Spleen (tissue), 11 donors: ENCODE measurements at regions not wholly inside any gene's neighbourhood (a gene's known extent, or its start where the extent isn't known, plus 50 kb on each side); places are given as distances from the start of the nearest gene placed in this dataset.

ENCODE experiments used
- DNase-seq: peaks from one replicate; pipeline ENCODE4 v3.0.0-alpha.2; 2020
- H3K27ac ChIP-seq, 8 donors: fragments of 200-600 bp; sonication (generic) in 7 of 8; 1 replicate in 4 of 8; 2 replicates in 4 of 8; pipeline versions ENCODE4 v1.5.0 to v1.8.0; 2016 to 2021; ENCODE audit warnings: inconsistent platforms in 4 of 8, mild to moderate bottlenecking in 4 of 8, moderate library complexity in 1 of 8
- H3K27me3 ChIP-seq, 7 donors: fragments of 200-600 bp; sonication (generic) in 6 of 7; replicated peaks in 1 of 7; 1 replicate in 4 of 7; 2 replicates in 3 of 7; pipeline versions ENCODE4 v1.5.0 to v1.8.0; 2016 to 2021; ENCODE audit warnings: inconsistent platforms in 3 of 7, mild to moderate bottlenecking in 1 of 7
- H3K36me3 ChIP-seq, 6 donors: fragments of 200-600 bp; sonication (generic) in 5 of 6; 1 replicate in 4 of 6; 2 replicates in 2 of 6; pipeline versions ENCODE4 v1.5.0 to v1.8.0; 2016 to 2021; ENCODE audit warnings: inconsistent platforms in 2 of 6
- H3K4me1 ChIP-seq, 6 donors: fragments of 200-600 bp; sonication (generic) in 5 of 6; 1 replicate in 3 of 6; 2 replicates in 3 of 6; pipeline versions ENCODE4 v1.5.0 to v1.8.0; 2016 to 2021; ENCODE audit warnings: inconsistent platforms in 3 of 6
- H3K4me3 ChIP-seq, 8 donors: fragments of 200-600 bp; sonication (generic) in 7 of 8; 1 replicate in 4 of 8; 2 replicates in 4 of 8; pipeline versions ENCODE4 v1.5.0 to v1.8.0; 2016 to 2021; ENCODE audit warnings: inconsistent platforms in 4 of 8, mild to moderate bottlenecking in 4 of 8, moderate library complexity in 2 of 8
- H3K9me3 ChIP-seq, 8 donors: fragments of 200-600 bp; sonication (generic) in 7 of 8; 1 replicate in 4 of 8; 2 replicates in 4 of 8; pipeline versions ENCODE4 v1.5.0 to v1.8.0; 2016 to 2021; ENCODE audit warnings: inconsistent platforms in 4 of 8
- CTCF ChIP-seq, 11 experiments: fragments of 200-600 bp in 7 of 11; fragments of 450-650 bp in 4 of 11; sonication (generic) in 4 of 11; IDR thresholded peaks in 8 of 11; conservative IDR thresholded peaks in 3 of 11; 1 replicate in 7 of 11; 2 replicates in 4 of 11; pipeline versions ENCODE4 v1.4.0 to v1.8.0; 2016 to 2021; ENCODE audit warnings: antibody characterized with exemption in 11 of 11, inconsistent platforms in 4 of 11, mild to moderate bottlenecking in 1 of 11
- POLR2A ChIP-seq, 3 donors: fragments of 450-650 bp; IDR thresholded peaks; one replicate each; pipeline ENCODE4 v1.5.1; 2017; ENCODE audit warnings: antibody characterized with exemption in 3 of 3, mild to moderate bottlenecking in 1 of 3
- POLR2AphosphoS5 ChIP-seq, 3 donors: sonication (generic); formaldehyde crosslinking; IDR thresholded peaks; one replicate each; pipeline ENCODE4 v1.5.1; 2017; ENCODE audit warnings: antibody characterized with exemption in 3 of 3
- WGBS, 5 donors: extraction: QIAGEN DNeasy Blood & Tissue Kit in 3 of 5; methylation state at CpG; one replicate each; pipeline versions ENCODE4 v1.1.5 to v1.1.7; 2013 to 2018; 5-methylcytosine and 5-hydroxymethylcytosine counted together
- intact Hi-C: fragments of 100-400 bp; cut with DNase I; formaldehyde crosslinking; loops from one replicate; pipeline ENCODE4 v1.15.0; 2023; ENCODE audit warnings: low total_unique reads
- donor health status: healthy with polysubstance abuse.
- donor health status: DM: no; HTN: no; CAD: no; lungs with moderate emphysema.
- donor health status: DM: no; HTN: no; CAD: no.
- donor health status: Bipolar disorder and iron deficiency.
- donor health status: healthy.
- donor health status: DM: no; HTN: no; CAD: no.
- donor health status: DM: yes; HTN: yes; CAD: no.

GRCh38 chr14:106681161-106681560 is 1154.8 kb downstream of the TMEM121 start:
- WGBS, 5 donors, result 79 to 89% (median 87%) methylated on average over 8 of the region's 8 CpGs

GRCh38 chr14:106681568-106681967 is 1155.2 kb downstream of the TMEM121 start:
- Histone ChIP-seq H3K4me3 (no peak overlapping the region), H3K27me3 (peaks cover 0 to 25% (median 0%) of the 10 kb centered on the region in 7 donors), H3K27ac (no peak overlapping the region), H3K36me3 (no peaks in the 10 kb centered on the region), H3K9me3 (no peaks in the 10 kb centered on the region), H3K4me1 (no peaks in the 10 kb centered on the region)
- TF ChIP-seq POLR2AphosphoS5 (IDR thresholded peaks at IDR 0.05), result no peak
- peak in 1 of 11 experiments; percentile 30 for TF ChIP-seq CTCF (IDR thresholded peaks at IDR 0.05 in 8 of 11, conservative IDR thresholded peaks at IDR 0.05 in 3 of 11)
- TF ChIP-seq POLR2A (IDR thresholded peaks at IDR 0.05), result no peak
- WGBS, 5 donors, result 32 to 45% (median 41%) methylated on average over 2 of the region's 2 CpGs
- intact Hi-C loops, result no loop called here
- DNase-seq, result no peak

More at GRCh38 chr14:106681161-106681560, 1154.8 kb downstream of the TMEM121 start:
- TF ChIP-seq POLR2AphosphoS5 (IDR thresholded peaks at IDR 0.05) (no peak), POLR2A (IDR thresholded peaks at IDR 0.05) (no peak), CTCF (IDR thresholded peaks at IDR 0.05 in 8 of 11, conservative IDR thresholded peaks at IDR 0.05 in 3 of 11) (no peak)
- no peak for DNase-seq
- intact Hi-C loops, result no loop called here
- Histone ChIP-seq H3K9me3 (no peaks in the 10 kb centered on the region), H3K27me3 (peaks cover 0 to 21% (median 0%) of the 10 kb centered on the region in 7 donors), H3K27ac (no peak overlapping the region), H3K4me1 (no peaks in the 10 kb centered on the region), H3K4me3 (no peak overlapping the region), H3K36me3 (no peaks in the 10 kb centered on the region)

- peaks cover 0 to 24% (median 0%) of the 10 kb centered on the region in 7 donors for H3K27me3 ChIP-seq
- intact Hi-C loops, result no loop called here
- no peak overlapping the region for H3K27ac ChIP-seq
- WGBS, 5 donors, result 58 to 98% (median 84%) methylated on average over 4 of the region's 4 CpGs
- no peak overlapping the region for H3K4me3 ChIP-seq
- no peaks in the 10 kb centered on the region for H3K9me3 ChIP-seq
- H3K36me3 ChIP-seq, result no peaks in the 10 kb centered on the region
- no peak for DNase-seq
- TF ChIP-seq POLR2AphosphoS5 (IDR thresholded peaks at IDR 0.05), result no peak
- no peak for TF ChIP-seq CTCF (IDR thresholded peaks at IDR 0.05 in 8 of 11, conservative IDR thresholded peaks at IDR 0.05 in 3 of 11)
- no peak for TF ChIP-seq POLR2A (IDR thresholded peaks at IDR 0.05)
- no peaks in the 10 kb centered on the region for H3K4me1 ChIP-seq
Observed at GRCh38 chr14:106683631-106684030, 1157.2 kb downstream of the TMEM121 start.

- no peaks in the 10 kb centered on the region for H3K36me3 ChIP-seq
- H3K4me3 ChIP-seq, result no peak overlapping the region
- peaks cover 0 to under 1% (median 0%) of the 10 kb centered on the region in 8 donors for H3K9me3 ChIP-seq
- no peak for TF ChIP-seq CTCF (IDR thresholded peaks at IDR 0.05 in 8 of 11, conservative IDR thresholded peaks at IDR 0.05 in 3 of 11)
- DNase-seq, result no peak
- intact Hi-C loops, result no loop called here
- WGBS, 5 donors, result 59 to 83% (median 74%) methylated on average over 5 of the region's 5 CpGs
- H3K4me1 ChIP-seq, result no peaks in the 10 kb centered on the region
- H3K27ac ChIP-seq, result no peak overlapping the region
- peaks cover 0 to 20% (median 0%) of the 10 kb centered on the region in 7 donors for H3K27me3 ChIP-seq
Observed at GRCh38 chr14:106686533-106686932, 1160.2 kb downstream of the TMEM121 start.
